ENCODE measurements at regions not wholly inside any gene's neighbourhood (a gene's known extent, or its start where the extent isn't known, plus 50 kb on each side); places are given as distances from the start of the nearest gene placed in this dataset.
"Not testable (repeated sequence)": the region's sequence is repeated elsewhere in the genome, so short reads cannot be mapped to it uniquely, and the experiment has no call there.

- Histone ChIP-seq H3K9me3 (ENCODE audit: control insufficient read depth, insufficient read depth, low read length) (no peaks in the 10 kb centered on the region; the same call in 1 of the 2 replicates), H3K9ac (ENCODE audit: low read depth, low read length) (no peak overlapping the region), H3K36me3 (ENCODE audit: insufficient read depth, low read length) (no peaks in the 10 kb centered on the region), H3K4me1 (ENCODE audit: insufficient read depth, low read length) (no peaks in the 10 kb centered on the region)
Observed at GRCh38 chr6:4412488-4412887, 277.1 kb upstream of the ECI2 start.

DNA sequence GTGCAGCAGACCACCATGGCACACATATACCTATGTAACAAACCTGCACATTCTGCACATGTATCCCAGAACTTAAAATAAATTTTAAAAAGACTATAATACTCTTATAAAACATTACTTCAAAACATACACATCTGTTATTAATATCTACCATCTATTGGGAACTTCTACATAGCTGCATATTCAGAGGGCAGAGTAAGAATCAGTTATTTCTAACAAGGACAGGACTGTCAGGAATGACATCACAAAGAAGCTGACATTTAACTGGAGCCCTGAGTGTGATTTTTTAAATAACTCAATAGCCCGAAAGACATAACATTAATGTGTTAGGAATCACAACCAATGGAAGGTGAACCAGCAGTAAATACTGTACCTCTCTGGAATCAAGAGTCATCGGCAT is 276.7 kb upstream of the ECI2 start:
- no peaks in the 10 kb centered on the region; the same call in 1 of the 2 replicates for H3K9me3 ChIP-seq (ENCODE audit: control insufficient read depth, insufficient read depth, low read length)
- no peaks in the 10 kb centered on the region for H3K36me3 ChIP-seq (ENCODE audit: insufficient read depth, low read length)
- no peak overlapping the region for H3K9ac ChIP-seq (ENCODE audit: low read depth, low read length)
- no peaks in the 10 kb centered on the region for H3K4me1 ChIP-seq (ENCODE audit: insufficient read depth, low read length)

GRCh38 chr6:4407710-4408109 is 272.3 kb upstream of the ECI2 start:
- H3K36me3 ChIP-seq (ENCODE audit: insufficient read depth, low read length); H3K9me3 ChIP-seq (ENCODE audit: control insufficient read depth, insufficient read depth, low read length); H3K9ac ChIP-seq (ENCODE audit: low read depth, low read length); H3K4me1 ChIP-seq (ENCODE audit: insufficient read depth, low read length): not testable (repeated sequence)

- H3K4me1 ChIP-seq (ENCODE audit: insufficient read depth, low read length): peaks cover 12% of the 10 kb centered on the region; the same call in 1 of the 2 replicates
- peaks cover 5% of the 10 kb centered on the region for H3K9me3 ChIP-seq (ENCODE audit: control insufficient read depth, insufficient read depth, low read length)
- H3K9ac ChIP-seq (ENCODE audit: low read depth, low read length): no peak overlapping the region
- no peaks in the 10 kb centered on the region for H3K36me3 ChIP-seq (ENCODE audit: insufficient read depth, low read length)
Observed at GRCh38 chr6:4405621-4406212, 270.3 kb upstream of the ECI2 start.

DNA sequence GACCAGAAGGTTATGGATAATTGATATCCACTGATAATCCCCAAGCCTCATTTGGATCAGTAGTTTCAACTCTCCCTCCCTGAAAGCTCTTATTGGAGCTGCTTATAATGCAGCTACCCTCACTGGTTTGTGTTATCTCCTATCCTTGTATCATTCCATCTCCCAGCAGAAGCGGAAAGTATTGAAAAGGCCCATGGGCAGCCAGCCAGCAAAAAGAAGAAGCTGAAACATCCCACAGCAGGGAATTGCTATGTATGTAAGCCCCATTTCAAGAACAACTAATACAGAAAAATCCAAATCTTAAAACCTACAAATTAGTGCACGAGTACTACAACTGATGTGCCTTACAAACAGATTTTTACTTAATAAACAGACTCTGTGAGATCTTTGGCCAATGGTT is 269.0 kb upstream of the ECI2 start:
- H3K9ac ChIP-seq (ENCODE audit: low read depth, low read length): no peak overlapping the region
- H3K36me3 ChIP-seq (ENCODE audit: insufficient read depth, low read length): no peaks in the 10 kb centered on the region
- peaks cover 12% of the 10 kb centered on the region; the same call in 1 of the 2 replicates for H3K4me1 ChIP-seq (ENCODE audit: insufficient read depth, low read length)
- H3K9me3 ChIP-seq (ENCODE audit: control insufficient read depth, insufficient read depth, low read length): peaks cover 5% of the 10 kb centered on the region

DNA sequence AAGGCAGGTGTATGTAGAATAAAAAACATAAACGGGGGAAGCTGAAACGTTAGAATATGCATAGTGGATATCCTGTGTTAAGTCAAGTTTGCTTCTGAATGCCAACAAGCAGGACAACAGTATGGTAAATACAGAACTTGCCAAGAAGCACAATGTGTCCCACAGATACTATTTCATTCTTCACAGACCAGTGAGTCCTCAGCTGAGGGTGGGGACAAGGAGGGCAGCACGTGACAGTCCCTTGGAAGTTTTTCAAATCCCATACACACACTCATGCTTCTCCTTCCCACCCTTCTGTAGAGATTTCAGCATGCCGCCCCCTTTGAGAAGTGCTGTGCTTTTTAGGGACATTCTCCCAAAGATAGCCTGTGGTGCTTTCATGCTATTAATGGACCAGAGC is 268.5 kb upstream of the ECI2 start:
- Histone ChIP-seq H3K4me1 (ENCODE audit: insufficient read depth, low read length) (peaks cover 12% of the 10 kb centered on the region; the same call in 1 of the 2 replicates), H3K9ac (ENCODE audit: low read depth, low read length) (no peak overlapping the region), H3K9me3 (ENCODE audit: control insufficient read depth, insufficient read depth, low read length) (peaks cover 5% of the 10 kb centered on the region), H3K36me3 (ENCODE audit: insufficient read depth, low read length) (no peaks in the 10 kb centered on the region)

DNA sequence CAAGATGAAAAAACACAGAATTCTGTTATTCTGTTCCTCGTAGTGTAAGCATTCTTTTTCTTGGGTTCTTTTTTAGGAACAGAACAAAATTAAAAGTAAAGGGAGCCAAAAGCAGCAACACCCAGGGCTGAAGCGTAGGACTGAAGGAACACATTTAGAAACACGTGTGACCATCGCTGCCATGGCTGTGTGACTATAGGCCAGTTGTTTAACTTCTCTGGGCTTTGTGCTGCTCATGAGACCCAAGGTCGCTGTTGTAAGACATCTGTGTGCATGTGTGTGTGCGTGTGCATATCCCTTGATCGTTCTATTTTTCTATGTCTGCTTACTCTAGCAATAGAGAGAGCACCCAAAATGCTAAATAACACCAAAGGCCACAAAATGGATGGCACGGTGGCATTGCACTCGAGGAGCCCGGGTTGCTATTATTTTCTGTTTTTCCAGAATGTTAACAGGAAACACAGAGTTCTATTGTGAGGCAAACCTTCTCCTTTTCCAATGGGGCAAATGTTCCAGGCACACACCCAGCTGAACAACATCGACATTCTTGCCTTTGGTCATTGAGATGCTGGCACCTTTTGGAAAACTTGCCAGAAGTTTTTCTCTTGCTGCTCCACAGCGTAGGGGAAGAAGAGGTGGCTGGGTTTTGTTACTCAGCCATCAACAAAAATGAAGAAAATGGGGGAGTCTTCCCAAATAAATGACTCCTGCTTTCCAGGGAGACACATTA is 267.8 kb upstream of the ECI2 start:
- H3K4me1 ChIP-seq (ENCODE audit: insufficient read depth, low read length): peaks cover 12% of the 10 kb centered on the region; the same call in 1 of the 2 replicates
- H3K9ac ChIP-seq (ENCODE audit: low read depth, low read length): no peak overlapping the region

DNA sequence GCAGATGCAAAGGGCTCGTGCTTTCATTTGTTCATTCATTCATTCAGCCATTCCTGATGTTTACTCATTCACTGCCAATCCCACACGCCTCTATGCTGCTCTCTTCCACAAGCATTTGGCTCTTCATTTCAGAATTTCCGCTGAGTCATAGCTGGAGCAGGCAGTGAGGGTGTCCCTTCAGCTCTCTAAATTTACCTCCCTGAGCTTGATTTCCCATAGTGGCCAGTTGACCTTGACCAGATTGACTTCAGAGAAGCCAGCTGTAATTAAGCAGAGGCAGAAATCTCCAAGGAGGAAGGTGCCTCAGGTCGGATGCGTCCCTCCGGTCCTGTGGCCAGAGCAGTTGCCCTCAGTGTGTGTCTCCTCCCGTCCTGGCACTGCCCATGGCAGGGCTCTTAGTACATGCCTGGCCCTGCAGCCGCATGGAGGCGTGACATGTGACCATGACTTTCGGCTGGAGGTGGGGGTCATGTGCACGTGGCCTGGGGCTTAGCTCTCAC is 267.2 kb upstream of the ECI2 start:
- Histone ChIP-seq H3K9me3 (ENCODE audit: control insufficient read depth, insufficient read depth, low read length) (peaks cover 5% of the 10 kb centered on the region), H3K4me1 (ENCODE audit: insufficient read depth, low read length) (peaks cover 12% of the 10 kb centered on the region; the same call in 1 of the 2 replicates), H3K9ac (ENCODE audit: low read depth, low read length) (no peak overlapping the region; the same call in 1 of the 2 replicates), H3K36me3 (ENCODE audit: insufficient read depth, low read length) (no peaks in the 10 kb centered on the region)

More for the DNA sequence above, 267.8 kb upstream of the ECI2 start:
- Histone ChIP-seq H3K36me3 (ENCODE audit: insufficient read depth, low read length) (no peaks in the 10 kb centered on the region), H3K9me3 (ENCODE audit: control insufficient read depth, insufficient read depth, low read length) (peaks cover 5% of the 10 kb centered on the region)

DNA sequence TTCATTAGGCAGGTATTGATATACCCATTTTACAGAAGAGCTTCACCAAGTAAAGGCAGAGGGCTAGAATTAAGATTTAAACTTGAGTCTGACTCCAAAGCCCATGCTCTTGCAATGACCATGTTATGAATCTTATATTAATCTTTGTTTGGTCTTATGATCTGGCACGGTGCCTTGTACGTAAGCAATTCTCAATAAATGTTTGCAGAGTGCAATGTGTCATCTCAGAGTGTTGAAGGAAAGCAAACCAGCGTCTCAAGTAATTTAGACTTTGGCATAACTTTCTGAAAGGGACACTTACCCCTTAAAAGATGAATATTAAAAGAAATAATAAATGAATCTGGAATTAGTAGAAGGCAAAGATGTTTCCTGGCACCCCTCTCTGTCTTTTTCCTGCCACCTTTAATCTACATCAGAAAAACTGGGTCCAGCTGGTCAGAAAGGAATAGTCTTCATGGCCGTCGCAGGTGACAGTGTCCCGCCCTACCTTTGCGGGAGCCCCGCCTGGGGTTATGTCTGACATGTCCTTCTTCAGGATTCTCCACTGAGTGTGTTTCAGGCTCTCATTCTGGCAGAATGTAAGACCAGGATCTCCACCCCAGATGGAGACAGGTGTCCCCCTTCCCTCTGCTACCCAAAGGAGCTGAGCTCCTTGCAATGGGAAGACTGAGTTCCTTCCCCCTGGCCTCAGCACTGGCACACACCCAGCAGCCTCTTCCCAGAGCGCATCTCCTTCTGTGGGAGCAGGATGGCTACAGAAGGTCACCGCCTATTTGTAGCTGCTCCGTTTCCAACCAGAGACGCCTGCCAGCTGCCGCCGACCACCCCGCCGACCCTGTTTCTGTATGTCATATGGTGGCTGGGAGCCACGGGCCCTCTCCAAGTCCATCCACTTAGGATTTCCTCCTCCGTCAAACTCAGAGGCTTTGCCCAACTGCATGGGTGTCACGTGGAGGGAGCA is 266.3 kb upstream of the ECI2 start:
- no peaks in the 10 kb centered on the region for H3K36me3 ChIP-seq (ENCODE audit: insufficient read depth, low read length)
- H3K4me1 ChIP-seq (ENCODE audit: insufficient read depth, low read length): peaks cover 12% of the 10 kb centered on the region; the same call in 1 of the 2 replicates
- peaks cover 5% of the 10 kb centered on the region; the same call in 1 of the 2 replicates for H3K9me3 ChIP-seq (ENCODE audit: control insufficient read depth, insufficient read depth, low read length)
- H3K9ac ChIP-seq (ENCODE audit: low read depth, low read length): no peak overlapping the region; the same call in 1 of the 2 replicates

- no peaks in the 10 kb centered on the region for H3K36me3 ChIP-seq (ENCODE audit: insufficient read depth, low read length)
- H3K4me1 ChIP-seq (ENCODE audit: insufficient read depth, low read length): 0 out of 2 replicates have a peak, but pooled peaks cover 7% of the 10 kb centered on the region
- H3K9ac ChIP-seq (ENCODE audit: low read depth, low read length): no peak overlapping the region
- H3K9me3 ChIP-seq (ENCODE audit: control insufficient read depth, insufficient read depth, low read length): peaks cover 2% of the 10 kb centered on the region; the same call in 1 of the 2 replicates
Observed at GRCh38 chr6:4399656-4400055, 264.3 kb upstream of the ECI2 start.

- peaks cover 2% of the 10 kb centered on the region; the same call in 1 of the 2 replicates for H3K9me3 ChIP-seq (ENCODE audit: control insufficient read depth, insufficient read depth, low read length)
- no peaks in the 10 kb centered on the region for H3K36me3 ChIP-seq (ENCODE audit: insufficient read depth, low read length)
- H3K4me1 ChIP-seq (ENCODE audit: insufficient read depth, low read length): 0 out of 2 replicates have a peak, but pooled peaks cover 7% of the 10 kb centered on the region
- no peak overlapping the region for H3K9ac ChIP-seq (ENCODE audit: low read depth, low read length)
Observed at GRCh38 chr6:4398791-4399190, 263.4 kb upstream of the ECI2 start.

DNA sequence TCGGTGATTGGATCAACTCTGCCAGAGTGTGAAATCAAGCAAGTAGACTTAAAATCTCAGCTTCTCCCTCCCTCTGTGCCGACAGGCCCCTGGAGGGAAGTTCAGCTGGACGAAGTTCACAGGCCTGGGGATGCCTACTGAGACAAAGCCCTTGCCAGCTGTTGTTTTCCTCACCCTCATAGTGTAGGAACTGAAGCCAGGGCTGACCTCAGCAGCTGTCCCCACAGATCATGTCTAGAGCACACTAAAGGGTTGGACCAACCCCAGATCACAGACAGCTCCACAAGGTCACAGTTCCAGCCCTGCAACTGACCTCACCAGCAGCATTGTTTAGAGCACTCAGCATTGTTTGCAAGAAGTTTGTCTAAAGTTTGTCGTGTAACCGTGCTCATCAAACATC is 261.9 kb upstream of the ECI2 start:
- H3K9ac ChIP-seq (ENCODE audit: low read depth, low read length): no peak overlapping the region
- 0 out of 2 replicates have a peak, but pooled peaks cover 3% of the 10 kb centered on the region for H3K4me1 ChIP-seq (ENCODE audit: insufficient read depth, low read length)
- no peaks in the 10 kb centered on the region for H3K36me3 ChIP-seq (ENCODE audit: insufficient read depth, low read length)
- H3K9me3 ChIP-seq (ENCODE audit: control insufficient read depth, insufficient read depth, low read length): 0 out of 2 replicates have a peak, but pooled peaks cover 2% of the 10 kb centered on the region

GRCh38 chr6:4396044-4396443 is 260.7 kb upstream of the ECI2 start:
- Histone ChIP-seq H3K4me1 (ENCODE audit: insufficient read depth, low read length) (no peaks in the 10 kb centered on the region), H3K9ac (ENCODE audit: low read depth, low read length) (no peak overlapping the region), H3K36me3 (ENCODE audit: insufficient read depth, low read length) (no peaks in the 10 kb centered on the region), H3K9me3 (ENCODE audit: control insufficient read depth, insufficient read depth, low read length) (0 out of 2 replicates have a peak, but pooled peaks cover 2% of the 10 kb centered on the region)

GRCh38 chr6:4395386-4395785 is 260.0 kb upstream of the ECI2 start:
- Histone ChIP-seq H3K9ac (ENCODE audit: low read depth, low read length) (no peak overlapping the region), H3K4me1 (ENCODE audit: insufficient read depth, low read length) (no peaks in the 10 kb centered on the region), H3K36me3 (ENCODE audit: insufficient read depth, low read length) (no peaks in the 10 kb centered on the region), H3K9me3 (ENCODE audit: control insufficient read depth, insufficient read depth, low read length) (0 out of 2 replicates have a peak, but pooled peaks cover 2% of the 10 kb centered on the region)

Measured in ES-I3 (cell line).